RWPE1 (cell line): ENCODE measurements at regions not wholly inside any gene's neighbourhood (a gene's known extent, or its start where the extent isn't known, plus 50 kb on each side); places are given as distances from the start of the nearest gene placed in this dataset.
A peak's percentile ranks its signal among the peaks of the same experiment; 100 is the strongest.

ENCODE experiments used
- CTCF ChIA-PET: fragments of 350-600 bp; sonication (Branson Sonifier 250); formaldehyde crosslinking; extraction: SDS; loops from one replicate; lab custom pipeline; 2021; lab: Yijun Ruan, JAX
- POLR2A ChIA-PET: fragments of 400-600 bp; formaldehyde crosslinking; extraction: SDS; loops from one replicate; lab custom pipeline; 2020; ENCODE audit warnings: antibody characterized with exemption; ENCODE audit not compliant: low non-redundant PET; lab: Yijun Ruan, JAX
- DNase-seq: peaks from one replicate; pipeline ENCODE4 v3.0.0; 2012; ENCODE audit warnings: low spot score
- H3K27ac ChIP-seq: fragments of 450-650 bp; 2 replicates; pipeline ENCODE4 v1.5.1; 2017
- TF ChIP-seq, protein P1 (sequence below): fragments of 450-650 bp; conservative IDR thresholded peaks from 2 replicates; pipeline ENCODE4 v1.5.1; 2017; ENCODE audit warnings: low read depth, mild to moderate bottlenecking

DNA sequence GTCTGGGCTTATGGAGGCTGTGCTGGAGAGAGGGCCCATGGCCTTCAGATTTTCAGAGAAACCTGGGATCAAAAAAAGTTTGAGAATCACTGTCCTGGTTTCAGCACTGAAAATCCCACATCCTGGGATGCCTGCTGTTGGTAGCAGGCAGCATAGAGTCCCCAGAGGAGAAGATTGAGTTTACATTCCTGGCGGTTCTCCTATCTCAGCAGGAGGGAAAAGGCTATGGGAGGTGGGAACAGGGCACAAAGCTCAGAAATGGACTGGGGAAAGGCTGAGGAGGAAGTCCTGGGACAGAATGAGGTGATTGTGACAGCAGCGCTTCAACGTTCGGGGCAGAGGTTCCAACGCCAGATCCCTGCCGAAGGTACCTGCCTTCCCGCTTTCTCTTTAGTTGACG, 103.4 kb downstream of the ETS2 start:
- no peak for DNase-seq
- POLR2A ChIA-PET: no interaction called here
- TF ChIP-seq, protein P1, sequence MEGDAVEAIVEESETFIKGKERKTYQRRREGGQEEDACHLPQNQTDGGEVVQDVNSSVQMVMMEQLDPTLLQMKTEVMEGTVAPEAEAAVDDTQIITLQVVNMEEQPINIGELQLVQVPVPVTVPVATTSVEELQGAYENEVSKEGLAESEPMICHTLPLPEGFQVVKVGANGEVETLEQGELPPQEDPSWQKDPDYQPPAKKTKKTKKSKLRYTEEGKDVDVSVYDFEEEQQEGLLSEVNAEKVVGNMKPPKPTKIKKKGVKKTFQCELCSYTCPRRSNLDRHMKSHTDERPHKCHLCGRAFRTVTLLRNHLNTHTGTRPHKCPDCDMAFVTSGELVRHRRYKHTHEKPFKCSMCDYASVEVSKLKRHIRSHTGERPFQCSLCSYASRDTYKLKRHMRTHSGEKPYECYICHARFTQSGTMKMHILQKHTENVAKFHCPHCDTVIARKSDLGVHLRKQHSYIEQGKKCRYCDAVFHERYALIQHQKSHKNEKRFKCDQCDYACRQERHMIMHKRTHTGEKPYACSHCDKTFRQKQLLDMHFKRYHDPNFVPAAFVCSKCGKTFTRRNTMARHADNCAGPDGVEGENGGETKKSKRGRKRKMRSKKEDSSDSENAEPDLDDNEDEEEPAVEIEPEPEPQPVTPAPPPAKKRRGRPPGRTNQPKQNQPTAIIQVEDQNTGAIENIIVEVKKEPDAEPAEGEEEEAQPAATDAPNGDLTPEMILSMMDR: no peak
- peak overlapping the region; percentile 88 for H3K27ac ChIP-seq
- CTCF ChIA-PET: interaction anchor here (0.5 kb wide), 1 partner anchor 247 kb away, joined by 4 read pairs; no protein-coding TSS in a partner anchor

DNA sequence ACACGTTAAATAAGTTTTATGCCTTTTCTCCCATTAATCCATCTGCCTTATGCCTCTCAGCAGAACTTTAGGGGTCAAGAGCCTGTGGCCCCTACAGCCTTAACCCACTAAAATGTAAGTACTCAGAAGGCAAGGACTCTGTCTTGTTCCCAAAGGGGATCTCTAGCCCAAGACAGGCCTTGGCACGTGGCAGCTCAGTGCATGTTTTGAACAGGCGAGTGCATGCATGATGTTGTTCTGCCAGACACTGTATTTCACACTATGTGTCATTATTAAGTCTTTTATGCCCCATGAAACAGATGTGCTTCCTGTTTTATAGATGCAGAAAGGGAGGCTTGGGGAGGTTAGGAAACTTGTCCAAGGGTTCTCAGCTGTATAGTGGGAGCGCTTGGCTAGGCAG, 102.8 kb downstream of the ETS2 start:
- TF ChIP-seq, protein P1: no peak
- DNase-seq: no peak
- ChIA-PET POLR2A (no interaction called here), CTCF (no interaction called here)
- H3K27ac ChIP-seq: peak overlapping the region; percentile 88

DNA sequence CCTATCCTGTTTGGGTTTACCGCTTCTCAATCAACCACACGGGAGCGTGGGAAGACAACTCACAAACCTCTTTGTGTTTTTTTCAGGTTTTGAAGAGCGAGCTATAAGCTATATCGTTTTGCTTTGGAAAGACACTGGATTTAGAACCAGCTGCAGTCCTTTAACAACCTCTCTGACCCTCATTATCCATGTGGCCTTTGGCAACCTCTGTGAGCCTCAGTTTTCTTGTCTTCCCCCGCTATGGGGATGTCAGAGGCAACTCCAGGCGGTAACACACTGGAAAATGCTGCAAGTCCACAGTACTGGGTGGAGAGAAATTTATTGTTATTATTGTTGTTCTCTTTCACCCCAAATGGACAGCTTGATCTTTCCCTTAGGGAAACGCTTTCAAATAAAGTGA, 100.0 kb downstream of the ETS2 start:
- CTCF ChIA-PET: no interaction called here
- DNase-seq: no peak
- peak overlapping the region; percentile 97 for H3K27ac ChIP-seq
- TF ChIP-seq, protein P1: no peak
- POLR2A ChIA-PET: no interaction called here

GRCh38 chr21:38905328-38905727, 99.6 kb downstream of the ETS2 start:
- CTCF ChIA-PET: no interaction called here
- no peak for DNase-seq
- POLR2A ChIA-PET: no interaction called here
- TF ChIP-seq, protein P1: no peak
- H3K27ac ChIP-seq: peak overlapping the region; percentile 97

DNA sequence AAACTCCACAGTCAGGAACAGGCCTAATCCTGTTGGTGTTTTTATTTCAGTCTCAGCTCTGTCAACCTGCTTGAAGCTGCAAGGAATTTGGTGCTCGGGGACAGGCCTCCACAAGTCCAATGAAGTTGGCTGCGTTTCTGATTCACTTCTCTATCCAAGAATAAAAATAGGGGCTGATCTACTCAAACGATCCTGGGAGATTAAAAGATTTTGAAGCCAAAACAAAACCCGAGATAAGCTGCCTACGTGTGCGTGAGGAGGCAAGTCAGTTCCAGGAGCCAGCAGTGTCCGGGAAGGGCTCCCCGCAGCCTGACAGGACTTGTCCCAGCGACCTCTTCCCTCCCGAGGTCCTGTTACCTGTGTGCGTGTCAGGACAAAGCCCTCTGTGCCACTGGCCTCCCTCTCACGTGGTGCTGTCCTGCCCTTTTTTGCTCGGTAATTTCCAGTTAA, 98.0 kb downstream of the ETS2 start:
- POLR2A ChIA-PET: interaction anchor here (0.8 kb wide), 1 partner anchor 50 kb away, joined by 4 read pairs; no protein-coding TSS in a partner anchor
- CTCF ChIA-PET: interaction anchor here (0.9 to 1.0 kb wide), 2 partner anchors 93 to 95 kb away, joined by 3 to 5 read pairs; no protein-coding TSS in a partner anchor
- TF ChIP-seq, protein P1: no peak
- peak; percentile 78 for DNase-seq
- peak overlapping the region; percentile 97 for H3K27ac ChIP-seq

DNA sequence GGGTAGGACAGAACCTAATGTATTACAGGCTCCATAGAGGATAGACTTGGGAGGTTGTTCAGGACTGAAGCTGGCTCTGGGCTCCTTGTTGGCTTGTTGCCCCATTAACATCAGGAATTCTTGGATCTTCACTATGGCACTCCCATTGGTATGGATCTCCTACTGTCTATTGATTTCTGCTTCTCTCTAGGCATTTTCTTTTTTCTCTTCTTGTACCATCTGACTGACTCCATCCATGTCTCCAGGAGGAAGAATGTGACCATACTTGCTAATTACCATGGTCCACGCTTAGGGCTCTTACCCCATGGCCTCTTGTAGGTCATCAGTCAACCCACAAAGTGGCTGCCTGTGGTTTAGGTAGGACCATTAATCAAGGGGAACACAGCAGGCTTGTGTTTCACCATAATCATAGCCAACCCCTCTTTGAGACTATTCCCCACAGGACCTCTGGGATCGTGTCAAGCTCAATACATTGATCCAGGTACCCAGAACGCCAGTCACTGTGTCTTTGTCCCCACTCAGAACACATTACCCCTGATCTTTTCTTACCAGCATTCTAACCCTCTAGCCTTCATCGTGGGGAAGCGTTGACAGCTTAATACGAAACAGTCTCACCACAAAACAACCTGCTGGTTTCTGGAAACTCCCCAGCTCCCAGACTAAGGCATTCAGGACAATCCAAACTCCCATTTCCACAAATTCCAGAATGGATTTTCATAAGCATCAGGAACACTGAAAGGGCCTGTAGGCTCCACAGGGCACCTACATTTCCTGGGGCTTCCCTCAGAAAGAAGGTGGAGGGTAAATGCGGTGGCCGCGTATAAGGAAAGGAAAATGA, 97.1 kb downstream of the ETS2 start:
- DNase-seq: no peak
- CTCF ChIA-PET: interaction anchor here (0.6 kb wide), 1 partner anchor 9 kb away, joined by 6 read pairs; no protein-coding TSS in a partner anchor
- H3K27ac ChIP-seq: peak overlapping the region; percentile 97
- TF ChIP-seq, protein P1: no peak
- POLR2A ChIA-PET: no interaction called here
